ENCODE measurements at regions not wholly inside any gene's neighbourhood (a gene's known extent, or its start where the extent isn't known, plus 50 kb on each side); places are given as distances from the start of the nearest gene placed in this dataset.

- WGBS, 2 donors, result 38 to 55% methylated on average over 1 of the region's 1 CpG
- H3K4me3 ChIP-seq, result no peak overlapping the region
- no peak overlapping the region for H3K27ac ChIP-seq
- DNase-seq (no peak), FAIRE-seq (peak; percentile 53), ATAC-seq (no peak)
- H3K4me1 ChIP-seq, result no peaks in the 10 kb centered on the region
- intact Hi-C loops (cut with DNase I), result loop anchor here in 1 of 3 donors (10.0 kb wide), 1 partner anchor 159 kb away; no protein-coding TSS in a partner anchor
- no peaks in the 10 kb centered on the region for H3K36me3 ChIP-seq
- H3K27me3 ChIP-seq, result no peaks in the 10 kb centered on the region
- no peak for TF ChIP-seq CTCF (IDR thresholded peaks at IDR 0.05)
- H3K9me3 ChIP-seq, result no peaks in the 10 kb centered on the region
Measured at GRCh38 chr13:65265988-65266387, 1964.1 kb downstream of the PCDH9 start.

GRCh38 chr13:65264066-65264465 lies 1966.1 kb downstream of the PCDH9 start:
- Histone ChIP-seq H3K9me3 (no peaks in the 10 kb centered on the region), H3K27ac (no peak overlapping the region), H3K4me1 (no peaks in the 10 kb centered on the region), H3K4me3 (no peak overlapping the region), H3K27me3 (no peaks in the 10 kb centered on the region), H3K36me3 (no peaks in the 10 kb centered on the region)
- TF ChIP-seq CTCF (IDR thresholded peaks at IDR 0.05), result no peak
- 39 to 57% methylated on average over 2 of the region's 2 CpGs for WGBS, 2 donors
- ATAC-seq (no peak), FAIRE-seq (no peak), DNase-seq (no peak)
- intact Hi-C loops (cut with DNase I), result loop anchor here in 1 of 3 donors (10.0 kb wide), 1 partner anchor 161 kb away; no protein-coding TSS in a partner anchor

- no peak overlapping the region for H3K4me3 ChIP-seq
- ATAC-seq (no peak), DNase-seq (no peak), FAIRE-seq (no peak)
- TF ChIP-seq CTCF (IDR thresholded peaks at IDR 0.05), result no peak
- no peaks in the 10 kb centered on the region for H3K36me3 ChIP-seq
- H3K4me1 ChIP-seq, result no peaks in the 10 kb centered on the region
- intact Hi-C loops (cut with DNase I), result loop anchor here in 1 of 3 donors (10.0 kb wide), 1 partner anchor 164 kb away; no protein-coding TSS in a partner anchor
- H3K27ac ChIP-seq, result no peak overlapping the region
- no peaks in the 10 kb centered on the region for H3K27me3 ChIP-seq
- WGBS, 2 donors, result 16% methylated on average over 5 of the region's 5 CpGs
- H3K9me3 ChIP-seq, result no peaks in the 10 kb centered on the region
Measured at GRCh38 chr13:65260946-65261891, 1968.9 kb downstream of the PCDH9 start.

- Histone ChIP-seq H3K4me3 (no peak overlapping the region), H3K27me3 (no peaks in the 10 kb centered on the region), H3K36me3 (no peaks in the 10 kb centered on the region), H3K27ac (no peak overlapping the region), H3K9me3 (no peaks in the 10 kb centered on the region), H3K4me1 (no peaks in the 10 kb centered on the region)
- no peak for ATAC-seq
- intact Hi-C loops (cut with DNase I), result no loop called here
- no peak for DNase-seq
- no peak for FAIRE-seq
- no peak for TF ChIP-seq CTCF (IDR thresholded peaks at IDR 0.05)
- WGBS, 2 donors, result 67 to 77% methylated on average over 1 of the region's 1 CpG
Measured at GRCh38 chr13:65240773-65241172, 1989.4 kb downstream of the PCDH9 start.

All from pancreas (tissue), 10 donors.